ENCODE measurements at regions not wholly inside any gene's neighbourhood (a gene's known extent, or its start where the extent isn't known, plus 50 kb on each side); places are given as distances from the start of the nearest gene placed in this dataset.
A peak's percentile ranks its signal among the peaks of the same experiment; 100 is the strongest.
"Not testable (repeated sequence)": the region's sequence is repeated elsewhere in the genome, so short reads cannot be mapped to it uniquely, and the experiment has no call there.

- Histone ChIP-seq H3K4me3 (ENCODE audit: control insufficient read depth in 1 of 2, extremely low read depth in 1 of 2, low read length in 1 of 2) (no peak overlapping the region), H3K9me3 (no peaks in the 10 kb centered on the region), H3K36me3 (ENCODE audit: control insufficient read depth in 2 of 2, extremely low read depth in 1 of 2, insufficient read depth in 1 of 2, low read length in 1 of 2) (no peaks in the 10 kb centered on the region), H3K27ac (ENCODE audit: low read length) (no peak overlapping the region), H3K4me1 (ENCODE audit: control insufficient read depth in 1 of 2, extremely low read depth in 1 of 2, insufficient read depth in 2 of 2, low read length in 2 of 2) (no peaks in the 10 kb centered on the region), H3K27me3 (replicated peaks in 1 of 2; ENCODE audit: control insufficient read depth in 2 of 2, extremely low read depth in 1 of 2, insufficient read depth in 2 of 2, low read length in 1 of 2) (no peaks in the 10 kb centered on the region)
- ATAC-seq (replicated peaks in 1 of 4): no peak
- Mint-ChIP-seq H3K9me3 (peaks cover 0 to 5% (median 2%) of the 10 kb centered on the region in 3 donors), H3K36me3 (no peaks in the 10 kb centered on the region), H3K4me3 (no peak overlapping the region), H3K4me1 (no peaks in the 10 kb centered on the region), H3K27me3 (no peaks in the 10 kb centered on the region), H3K27ac (no peak overlapping the region)
- DNase-seq: no peak
- ChIA-PET CTCF (no interaction called here), POLR2A (no interaction called here)
- no CpG with 5 or more reads among the region's 2 CpGs for WGBS (ENCODE audit: insufficient coverage)
Observed at GRCh38 chr12:33115716-33116115, 219.1 kb upstream of the PKP2 start.

DNA sequence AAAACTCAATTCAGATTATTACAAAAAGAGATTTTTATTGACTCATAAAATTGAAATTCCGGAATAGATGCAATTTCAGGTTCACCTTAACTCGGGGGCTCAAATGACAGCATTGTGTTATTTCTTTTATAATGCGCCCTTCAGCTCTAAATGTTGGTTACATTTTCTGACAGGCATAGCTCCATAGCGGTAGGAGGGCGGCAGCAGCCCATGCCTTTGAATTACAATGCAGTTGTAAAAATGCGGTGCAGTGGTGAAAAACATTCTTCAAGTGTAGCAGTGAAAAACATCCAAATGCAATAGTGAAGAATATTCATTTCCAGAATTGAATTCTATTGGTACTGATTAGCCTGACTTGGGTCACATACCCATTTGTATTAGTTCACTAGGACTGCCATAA lies 215.3 kb upstream of the PKP2 start:
- POLR2A ChIA-PET: no interaction called here
- Histone ChIP-seq H3K4me3 (ENCODE audit: control insufficient read depth in 1 of 2, extremely low read depth in 1 of 2, low read length in 1 of 2) (no peak overlapping the region), H3K36me3 (ENCODE audit: control insufficient read depth in 2 of 2, extremely low read depth in 1 of 2, insufficient read depth in 1 of 2, low read length in 1 of 2) (no peaks in the 10 kb centered on the region), H3K27me3 (replicated peaks in 1 of 2; ENCODE audit: control insufficient read depth in 2 of 2, extremely low read depth in 1 of 2, insufficient read depth in 2 of 2, low read length in 1 of 2) (no peaks in the 10 kb centered on the region), H3K9me3 (no peaks in the 10 kb centered on the region), H3K4me1 (ENCODE audit: control insufficient read depth in 1 of 2, extremely low read depth in 1 of 2, insufficient read depth in 2 of 2, low read length in 2 of 2) (no peaks in the 10 kb centered on the region), H3K27ac (ENCODE audit: low read length) (no peak overlapping the region)
- Mint-ChIP-seq H3K27ac (no peak overlapping the region), H3K36me3 (no peaks in the 10 kb centered on the region), H3K9me3 (peaks cover 0 to 10% (median 6%) of the 10 kb centered on the region in 3 donors), H3K4me3 (no peak overlapping the region), H3K27me3 (no peaks in the 10 kb centered on the region), H3K4me1 (no peaks in the 10 kb centered on the region)
- CTCF ChIA-PET: no interaction called here
- no peak for DNase-seq
- no peak for ATAC-seq (replicated peaks in 1 of 4)
- whole genome bisulfite sequencing (ENCODE audit: insufficient coverage): 48% methylated on average over 5 of the region's 6 CpGs

GRCh38 chr12:33107827-33108226 lies 211.2 kb upstream of the PKP2 start:
- H3K4me1 ChIP-seq (ENCODE audit: control insufficient read depth in 1 of 2, extremely low read depth in 1 of 2, insufficient read depth in 2 of 2, low read length in 2 of 2); H3K9me3 Mint-ChIP-seq; H3K27me3 Mint-ChIP-seq; H3K4me3 ChIP-seq (ENCODE audit: control insufficient read depth in 1 of 2, extremely low read depth in 1 of 2, low read length in 1 of 2); H3K9me3 ChIP-seq; H3K4me1 Mint-ChIP-seq; H3K27ac ChIP-seq (ENCODE audit: low read length); H3K4me3 Mint-ChIP-seq; H3K27ac Mint-ChIP-seq; H3K36me3 Mint-ChIP-seq; H3K27me3 ChIP-seq (replicated peaks in 1 of 2; ENCODE audit: control insufficient read depth in 2 of 2, extremely low read depth in 1 of 2, insufficient read depth in 2 of 2, low read length in 1 of 2); H3K36me3 ChIP-seq (ENCODE audit: control insufficient read depth in 2 of 2, extremely low read depth in 1 of 2, insufficient read depth in 1 of 2, low read length in 1 of 2); ATAC-seq (replicated peaks in 1 of 4); DNase-seq; POLR2A ChIA-PET; CTCF ChIA-PET: not testable (repeated sequence)
- WGBS (ENCODE audit: insufficient coverage): 64% methylated on average over 3 of the region's 7 CpGs

DNA sequence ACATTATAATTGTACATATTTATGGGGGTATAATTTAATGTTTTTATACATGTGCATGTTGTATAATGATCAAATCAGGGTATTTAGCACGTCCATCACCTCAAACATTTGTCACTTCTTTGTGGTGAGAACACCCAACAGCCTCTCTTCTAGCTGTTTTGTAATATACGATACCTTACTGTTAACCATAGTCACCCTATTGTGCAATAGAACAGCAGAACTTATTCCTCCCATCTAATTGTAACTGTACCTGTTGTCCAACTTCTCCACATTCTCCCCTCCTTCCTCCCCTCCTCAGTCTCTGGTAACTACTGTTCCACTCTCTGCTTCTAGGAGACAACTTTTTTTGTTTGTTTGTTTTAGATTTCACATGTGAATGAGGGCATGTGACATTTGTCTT lies 197.0 kb upstream of the PKP2 start:
- POLR2A ChIA-PET: no interaction called here
- DNase-seq: no peak
- no peak overlapping the region for H3K4me3 ChIP-seq (ENCODE audit: control insufficient read depth in 1 of 2, extremely low read depth in 1 of 2, low read length in 1 of 2)
- H3K36me3 Mint-ChIP-seq: no peaks in the 10 kb centered on the region
- 100% methylated on average over 1 of the region's 2 CpGs for WGBS (ENCODE audit: insufficient coverage)
- peaks cover 0 to 4% (median 0%) of the 10 kb centered on the region in 3 donors for H3K9me3 Mint-ChIP-seq
- H3K4me1 ChIP-seq (ENCODE audit: control insufficient read depth in 1 of 2, extremely low read depth in 1 of 2, insufficient read depth in 2 of 2, low read length in 2 of 2): no peaks in the 10 kb centered on the region
- H3K27me3 Mint-ChIP-seq: no peaks in the 10 kb centered on the region
- CTCF ChIA-PET: no interaction called here
- H3K27ac ChIP-seq (ENCODE audit: low read length): no peak overlapping the region
- H3K4me1 Mint-ChIP-seq: no peaks in the 10 kb centered on the region
- no peak for ATAC-seq (replicated peaks in 1 of 4)
- H3K9me3 ChIP-seq: no peaks in the 10 kb centered on the region
- H3K27ac Mint-ChIP-seq: no peak overlapping the region
- H3K36me3 ChIP-seq (ENCODE audit: control insufficient read depth in 2 of 2, extremely low read depth in 1 of 2, insufficient read depth in 1 of 2, low read length in 1 of 2): no peaks in the 10 kb centered on the region
- no peaks in the 10 kb centered on the region for H3K27me3 ChIP-seq (replicated peaks in 1 of 2; ENCODE audit: control insufficient read depth in 2 of 2, extremely low read depth in 1 of 2, insufficient read depth in 2 of 2, low read length in 1 of 2)
- H3K4me3 Mint-ChIP-seq: no peak overlapping the region

- H3K4me3 ChIP-seq (ENCODE audit: control insufficient read depth in 1 of 2, extremely low read depth in 1 of 2, low read length in 1 of 2); H3K27me3 ChIP-seq (replicated peaks in 1 of 2; ENCODE audit: control insufficient read depth in 2 of 2, extremely low read depth in 1 of 2, insufficient read depth in 2 of 2, low read length in 1 of 2); H3K4me1 ChIP-seq (ENCODE audit: control insufficient read depth in 1 of 2, extremely low read depth in 1 of 2, insufficient read depth in 2 of 2, low read length in 2 of 2); POLR2A ChIA-PET; H3K36me3 ChIP-seq (ENCODE audit: control insufficient read depth in 2 of 2, extremely low read depth in 1 of 2, insufficient read depth in 1 of 2, low read length in 1 of 2); H3K4me3 Mint-ChIP-seq; H3K27me3 Mint-ChIP-seq; H3K27ac Mint-ChIP-seq; CTCF ChIA-PET; H3K9me3 ChIP-seq; ATAC-seq (replicated peaks in 1 of 4); H3K36me3 Mint-ChIP-seq; H3K9me3 Mint-ChIP-seq; H3K27ac ChIP-seq (ENCODE audit: low read length); DNase-seq; H3K4me1 Mint-ChIP-seq: not testable (repeated sequence)
- WGBS (ENCODE audit: insufficient coverage): no CpG with 5 or more reads among the region's 1 CpG
Observed at GRCh38 chr12:33087876-33088275, 191.3 kb upstream of the PKP2 start.

DNA sequence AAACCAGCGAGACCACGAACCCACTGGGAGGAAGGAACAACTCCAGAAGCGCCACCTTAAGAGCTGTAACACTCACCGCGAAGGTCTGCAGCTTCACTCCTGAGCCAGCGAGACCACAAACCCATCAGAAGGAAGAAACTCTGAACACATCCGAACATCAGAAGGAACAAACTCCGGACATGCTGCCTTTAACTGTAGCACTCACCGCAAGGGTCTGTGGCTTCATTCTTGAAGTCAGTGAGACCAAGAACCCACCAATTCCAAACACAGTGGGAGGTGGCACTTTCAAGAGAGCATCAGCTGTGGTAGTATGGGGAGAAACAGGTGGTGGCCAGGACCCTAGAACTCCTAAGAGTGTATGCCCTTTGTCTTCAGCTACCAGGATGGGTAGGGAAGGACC lies 179.8 kb upstream of the PKP2 start:
- H3K36me3 Mint-ChIP-seq; H3K4me3 Mint-ChIP-seq; H3K36me3 ChIP-seq (ENCODE audit: control insufficient read depth in 2 of 2, extremely low read depth in 1 of 2, insufficient read depth in 1 of 2, low read length in 1 of 2); H3K9me3 ChIP-seq; POLR2A ChIA-PET; ATAC-seq (replicated peaks in 1 of 4); CTCF ChIA-PET; H3K4me1 Mint-ChIP-seq; H3K4me1 ChIP-seq (ENCODE audit: control insufficient read depth in 1 of 2, extremely low read depth in 1 of 2, insufficient read depth in 2 of 2, low read length in 2 of 2); H3K27me3 ChIP-seq (replicated peaks in 1 of 2; ENCODE audit: control insufficient read depth in 2 of 2, extremely low read depth in 1 of 2, insufficient read depth in 2 of 2, low read length in 1 of 2); H3K27me3 Mint-ChIP-seq; H3K9me3 Mint-ChIP-seq; H3K4me3 ChIP-seq (ENCODE audit: control insufficient read depth in 1 of 2, extremely low read depth in 1 of 2, low read length in 1 of 2); H3K27ac ChIP-seq (ENCODE audit: low read length); H3K27ac Mint-ChIP-seq; DNase-seq: not testable (repeated sequence)
- 64% methylated on average over 2 of the region's 9 CpGs for WGBS (ENCODE audit: insufficient coverage)

DNA sequence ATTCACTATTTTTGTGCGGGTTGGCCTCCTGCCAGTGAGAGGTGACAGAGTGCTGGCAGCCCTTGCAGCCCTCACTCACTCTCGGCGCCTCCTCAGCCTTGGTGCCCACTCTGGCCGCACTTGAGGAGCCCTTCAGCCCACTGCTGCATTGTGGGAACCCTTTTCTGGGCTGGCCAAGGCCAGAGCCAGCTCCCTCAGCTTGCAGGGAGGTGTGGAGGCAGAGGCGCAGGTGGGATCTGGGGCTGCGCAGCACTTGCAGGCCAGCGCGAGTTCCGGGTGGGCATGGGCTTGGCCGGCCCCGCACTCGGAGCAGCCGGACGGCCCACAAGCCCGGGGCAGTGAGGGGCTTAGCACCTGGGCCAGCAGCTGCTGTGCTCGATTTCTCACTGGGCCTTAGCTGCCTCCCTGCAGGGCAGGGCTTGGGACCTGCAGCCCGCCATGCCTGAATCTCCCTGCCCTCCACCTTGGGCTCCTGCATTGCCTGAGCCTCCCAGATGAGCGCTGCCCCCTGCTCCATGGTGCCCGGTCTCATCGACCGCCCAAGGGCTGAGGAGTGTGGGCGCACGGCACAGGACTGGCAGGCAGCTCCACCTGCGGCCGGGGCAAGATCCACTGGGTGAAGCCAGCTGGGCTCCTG lies 178.7 kb upstream of the PKP2 start:
- H3K36me3 Mint-ChIP-seq: not testable (repeated sequence)

More for the DNA sequence above, 178.7 kb upstream of the PKP2 start:
- CTCF ChIA-PET: interaction anchor here in 1 of 2 donors (0.6 kb wide), 1 partner anchor 313 kb away, joined by 3 read pairs; no protein-coding TSS in a partner anchor
- 91% methylated on average over 21 of the region's 25 CpGs for WGBS (ENCODE audit: insufficient coverage)
- H3K4me3 Mint-ChIP-seq; H3K4me3 ChIP-seq (ENCODE audit: control insufficient read depth in 1 of 2, extremely low read depth in 1 of 2, low read length in 1 of 2); H3K36me3 ChIP-seq (ENCODE audit: control insufficient read depth in 2 of 2, extremely low read depth in 1 of 2, insufficient read depth in 1 of 2, low read length in 1 of 2); H3K27ac ChIP-seq (ENCODE audit: low read length); H3K27me3 Mint-ChIP-seq; H3K27ac Mint-ChIP-seq; H3K4me1 ChIP-seq (ENCODE audit: control insufficient read depth in 1 of 2, extremely low read depth in 1 of 2, insufficient read depth in 2 of 2, low read length in 2 of 2); DNase-seq; H3K9me3 ChIP-seq; H3K4me1 Mint-ChIP-seq; H3K9me3 Mint-ChIP-seq; H3K27me3 ChIP-seq (replicated peaks in 1 of 2; ENCODE audit: control insufficient read depth in 2 of 2, extremely low read depth in 1 of 2, insufficient read depth in 2 of 2, low read length in 1 of 2); POLR2A ChIA-PET: not testable (repeated sequence)
- ATAC-seq (replicated peaks in 1 of 4): peak in 1 of 4 experiments; percentile 7

Data from T-cell (primary cell).